GM12878 (cell line): ENCODE measurements at regions not wholly inside any gene's neighbourhood (a gene's known extent, or its start where the extent isn't known, plus 50 kb on each side); places are given as distances from the start of the nearest gene placed in this dataset.

Experiments used
- CREM ChIP-seq: IDR thresholded peaks from 2 replicates; pipeline ENCODE4 v1.6.1; 2014; ENCODE audit warnings: antibody characterized with exemption, low read depth
- KDM1A ChIP-seq: fragments of 200-600 bp; sonication (generic); IDR thresholded peaks from 2 replicates; pipeline ENCODE4 v1.6.1; 2016; ENCODE audit warnings: borderline replicate concordance
- TF ChIP-seq, protein P1 (sequence below), 3 experiments: IDR thresholded peaks in 2 of 3; conservative IDR thresholded peaks in 1 of 3; 2 replicates each; pipeline ENCODE4 v1.5.1; 2011; ENCODE audit warnings: low read depth in 3 of 3, low read length in 3 of 3, mild to moderate bottlenecking in 3 of 3, control low read depth in 2 of 3, moderate library complexity in 2 of 3, inconsistent platforms in 1 of 3, mixed read lengths in 1 of 3; ENCODE audit not compliant: control insufficient read depth in 2 of 3, insufficient read depth in 1 of 3; ENCODE audit errors: extremely low read depth in 1 of 3
- TF ChIP-seq, protein P2 (sequence below): IDR thresholded peaks from 2 replicates; pipeline ENCODE4 v1.6.1; 2011; ENCODE audit warnings: borderline replicate concordance, low read depth, mild to moderate bottlenecking, moderate library complexity, mixed read lengths, low read length; ENCODE audit not compliant: insufficient read depth; ENCODE audit errors: extremely low read length

DNA sequence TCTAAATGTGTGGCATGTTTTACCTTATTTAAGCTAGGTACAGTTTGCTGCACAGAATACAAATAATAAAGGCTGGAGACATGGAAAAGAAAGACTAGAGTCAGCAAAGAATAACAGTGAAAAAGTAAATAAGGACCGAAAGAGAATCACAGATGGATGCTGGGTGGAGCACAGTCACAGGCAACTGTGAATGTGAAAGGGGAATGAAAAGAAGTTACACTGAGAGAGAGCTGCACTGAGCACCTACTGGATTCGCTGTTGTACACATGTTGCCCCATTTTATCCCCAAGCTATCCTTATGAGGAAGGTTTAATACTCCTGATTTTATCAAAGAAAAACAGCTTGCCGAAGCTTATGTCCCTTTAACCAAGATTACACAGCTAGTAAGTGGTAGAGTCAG is 165.4 kb upstream of the RGMB start:
- TF ChIP-seq KDM1A (no peak), CREM (no peak)
- TF ChIP-seq, protein P1, sequence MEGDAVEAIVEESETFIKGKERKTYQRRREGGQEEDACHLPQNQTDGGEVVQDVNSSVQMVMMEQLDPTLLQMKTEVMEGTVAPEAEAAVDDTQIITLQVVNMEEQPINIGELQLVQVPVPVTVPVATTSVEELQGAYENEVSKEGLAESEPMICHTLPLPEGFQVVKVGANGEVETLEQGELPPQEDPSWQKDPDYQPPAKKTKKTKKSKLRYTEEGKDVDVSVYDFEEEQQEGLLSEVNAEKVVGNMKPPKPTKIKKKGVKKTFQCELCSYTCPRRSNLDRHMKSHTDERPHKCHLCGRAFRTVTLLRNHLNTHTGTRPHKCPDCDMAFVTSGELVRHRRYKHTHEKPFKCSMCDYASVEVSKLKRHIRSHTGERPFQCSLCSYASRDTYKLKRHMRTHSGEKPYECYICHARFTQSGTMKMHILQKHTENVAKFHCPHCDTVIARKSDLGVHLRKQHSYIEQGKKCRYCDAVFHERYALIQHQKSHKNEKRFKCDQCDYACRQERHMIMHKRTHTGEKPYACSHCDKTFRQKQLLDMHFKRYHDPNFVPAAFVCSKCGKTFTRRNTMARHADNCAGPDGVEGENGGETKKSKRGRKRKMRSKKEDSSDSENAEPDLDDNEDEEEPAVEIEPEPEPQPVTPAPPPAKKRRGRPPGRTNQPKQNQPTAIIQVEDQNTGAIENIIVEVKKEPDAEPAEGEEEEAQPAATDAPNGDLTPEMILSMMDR (IDR thresholded peaks at IDR 0.05 in 2 of 3, conservative IDR thresholded peaks at IDR 0.05 in 1 of 3; ENCODE audit: control insufficient read depth in 2 of 3, extremely low read depth in 1 of 3, insufficient read depth in 1 of 3, low read depth in 3 of 3, low read length in 3 of 3) = no peak
- TF ChIP-seq, protein P2, sequence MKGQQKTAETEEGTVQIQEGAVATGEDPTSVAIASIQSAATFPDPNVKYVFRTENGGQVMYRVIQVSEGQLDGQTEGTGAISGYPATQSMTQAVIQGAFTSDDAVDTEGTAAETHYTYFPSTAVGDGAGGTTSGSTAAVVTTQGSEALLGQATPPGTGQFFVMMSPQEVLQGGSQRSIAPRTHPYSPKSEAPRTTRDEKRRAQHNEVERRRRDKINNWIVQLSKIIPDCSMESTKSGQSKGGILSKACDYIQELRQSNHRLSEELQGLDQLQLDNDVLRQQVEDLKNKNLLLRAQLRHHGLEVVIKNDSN = no peak
